Right lobe of liver (tissue), 4 donors: ENCODE measurements at regions not wholly inside any gene's neighbourhood (a gene's known extent, or its start where the extent isn't known, plus 50 kb on each side); places are given as distances from the start of the nearest gene placed in this dataset.

Experiments
- POLR2A ChIP-seq: fragments of 450-650 bp; IDR thresholded peaks from one replicate; pipeline ENCODE4 v1.6.1; 2017; ENCODE audit warnings: antibody characterized with exemption, mild to moderate bottlenecking
- TF ChIP-seq, protein P1 (sequence below), 4 donors: fragments of 200-600 bp in 3 of 4; fragments of 450-650 bp in 1 of 4; IDR thresholded peaks; one replicate each; pipeline versions ENCODE4 v1.5.1 to v1.8.0; 2016 to 2022; ENCODE audit warnings: antibody characterized with exemption in 4 of 4, mild to moderate bottlenecking in 2 of 4
- donor health status: DM: no; HTN: no; CAD: no.
- donor health status: DM: no; HTN: no; CAD: no.
- donor health status: DM: no; HTN: yes; CAD: no.

DNA sequence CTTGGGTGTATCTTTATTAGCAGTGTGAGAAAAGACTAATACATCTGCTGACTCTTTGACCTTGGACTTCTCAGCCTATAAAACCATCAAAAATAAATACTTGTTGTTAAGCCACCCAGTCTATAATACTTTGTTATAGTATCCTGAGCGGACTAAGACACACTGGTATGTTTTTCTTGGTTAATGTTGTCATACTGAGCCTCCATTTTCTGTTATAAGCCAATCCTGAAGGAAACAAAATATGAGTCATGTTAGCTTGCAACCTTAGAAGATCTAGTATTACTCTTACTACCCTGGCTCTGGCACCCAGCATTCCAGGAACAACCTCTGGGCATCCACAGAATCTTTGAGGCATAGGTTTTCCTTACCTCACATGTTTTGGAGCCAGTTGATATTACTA is 307.2 kb downstream of the FRK start:
- TF ChIP-seq, protein P1, sequence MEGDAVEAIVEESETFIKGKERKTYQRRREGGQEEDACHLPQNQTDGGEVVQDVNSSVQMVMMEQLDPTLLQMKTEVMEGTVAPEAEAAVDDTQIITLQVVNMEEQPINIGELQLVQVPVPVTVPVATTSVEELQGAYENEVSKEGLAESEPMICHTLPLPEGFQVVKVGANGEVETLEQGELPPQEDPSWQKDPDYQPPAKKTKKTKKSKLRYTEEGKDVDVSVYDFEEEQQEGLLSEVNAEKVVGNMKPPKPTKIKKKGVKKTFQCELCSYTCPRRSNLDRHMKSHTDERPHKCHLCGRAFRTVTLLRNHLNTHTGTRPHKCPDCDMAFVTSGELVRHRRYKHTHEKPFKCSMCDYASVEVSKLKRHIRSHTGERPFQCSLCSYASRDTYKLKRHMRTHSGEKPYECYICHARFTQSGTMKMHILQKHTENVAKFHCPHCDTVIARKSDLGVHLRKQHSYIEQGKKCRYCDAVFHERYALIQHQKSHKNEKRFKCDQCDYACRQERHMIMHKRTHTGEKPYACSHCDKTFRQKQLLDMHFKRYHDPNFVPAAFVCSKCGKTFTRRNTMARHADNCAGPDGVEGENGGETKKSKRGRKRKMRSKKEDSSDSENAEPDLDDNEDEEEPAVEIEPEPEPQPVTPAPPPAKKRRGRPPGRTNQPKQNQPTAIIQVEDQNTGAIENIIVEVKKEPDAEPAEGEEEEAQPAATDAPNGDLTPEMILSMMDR (IDR thresholded peaks at IDR 0.05), result no peak
- TF ChIP-seq POLR2A, result no peak
